Panc1 (cell line): ENCODE measurements at regions not wholly inside any gene's neighbourhood (a gene's known extent, or its start where the extent isn't known, plus 50 kb on each side); places are given as distances from the start of the nearest gene placed in this dataset.

Experiments
- ATAC-seq: fragments of 200-7000 bp; cut with Tn5 transposase; 2 replicates; pipeline ENCODE4 v1.9.1; 2020; ENCODE audit warnings: mild to moderate bottlenecking, moderate library complexity
- BruUV-seq: library from RNA; stranded (reverse); fragments of 400-500 nt; replicated peaks from 2 replicates; lab custom pipeline; 2021; lab: Mats Ljungman, UMichigan
- CTCF ChIA-PET: fragments of 300-600 bp; sonication (Branson Sonifier 250); formaldehyde crosslinking; loops from one replicate; lab custom pipeline; 2022; ENCODE audit warnings: antibody characterized with exemption; lab: Charles Lee
- POLR2A ChIA-PET: fragments of 300-600 bp; sonication (Branson Sonifier 250); formaldehyde crosslinking; loops from one replicate; lab custom pipeline; 2022; ENCODE audit warnings: antibody characterized with exemption; lab: Charles Lee
- DNase-seq: peaks from one replicate; pipeline ENCODE4 v3.0.0-alpha.2; 2010; ENCODE audit warnings: low read depth, low spot score
- H3K27ac ChIP-seq: 2 replicates; pipeline ENCODE4 v1.5.1; 2011; ENCODE audit warnings: mild to moderate bottlenecking, low read length, inconsistent platforms
- H3K27me3 ChIP-seq: fragments of 200-500 bp; sonication (Bioruptor generic); 2 replicates; pipeline ENCODE4 v1.6.0; 2014; ENCODE audit warnings: low read length, inconsistent platforms; ENCODE audit not compliant: control insufficient read depth, insufficient read depth
- H3K36me3 ChIP-seq: fragments of 200-500 bp; sonication (Bioruptor generic); 2 replicates; pipeline ENCODE4 v1.5.1; 2014; ENCODE audit warnings: inconsistent platforms, mild to moderate bottlenecking, low read length, moderate library complexity; ENCODE audit not compliant: control insufficient read depth, insufficient read depth
- H3K4me1 ChIP-seq: 2 replicates; pipeline ENCODE4 v1.5.1; 2011; ENCODE audit warnings: inconsistent platforms, mild to moderate bottlenecking, low read length, moderate library complexity; ENCODE audit not compliant: control insufficient read depth, insufficient read depth
- H3K4me3 ChIP-seq, 2 experiments: 2 replicates each; pipeline ENCODE4 v1.5.1; 2011 to 2012; ENCODE audit warnings: low read depth in 2 of 2, low read length in 2 of 2, mild to moderate bottlenecking in 2 of 2, inconsistent platforms in 1 of 2, moderate library complexity in 1 of 2
- H3K9me3 ChIP-seq: fragments of 200-500 bp; sonication (Bioruptor generic); 2 replicates; pipeline ENCODE4 v1.5.1; 2014; ENCODE audit warnings: low read depth, mild to moderate bottlenecking, inconsistent platforms, low read length, moderate library complexity; ENCODE audit not compliant: control insufficient read depth, insufficient read depth
- POLR2AphosphoS5 ChIP-seq: IDR thresholded peaks from 2 replicates; pipeline ENCODE4 v1.6.1; 2012; ENCODE audit warnings: mild to moderate bottlenecking, low read depth, low read length, moderate library complexity
- SIN3A ChIP-seq: IDR thresholded peaks from 2 replicates; pipeline ENCODE4 v1.6.1; 2012; ENCODE audit warnings: low read depth, mild to moderate bottlenecking, low read length, moderate library complexity, borderline replicate concordance; ENCODE audit not compliant: insufficient read depth
- TCF7L2 ChIP-seq: IDR thresholded peaks from 2 replicates; pipeline ENCODE4 v1.6.1; 2011; ENCODE audit warnings: mild to moderate bottlenecking, low read depth, low read length, inconsistent platforms
- in situ Hi-C: cut with HindIII; loops from 2 replicates; pipeline ENCODE4 v1.10.0; 2016; ENCODE audit warnings: low sequenced_read_pairs, low pct_unique_long_range_greater_than_20kb
- intact Hi-C: fragments of 100-400 bp; cut with micrococcal nuclease; formaldehyde crosslinking; loops from one replicate; pipeline ENCODE4 v1.10.0; 2022; ENCODE audit not compliant: unreplicated experiment
- TF ChIP-seq, protein P1 (sequence below), 2 experiments: IDR thresholded peaks; 2 replicates each; pipeline ENCODE4 v1.6.1; 2011 to 2012; ENCODE audit warnings: low read depth in 2 of 2, control low read depth in 1 of 2, low read length in 1 of 2, mild to moderate bottlenecking in 1 of 2, moderate library complexity in 1 of 2; ENCODE audit not compliant: insufficient read depth in 1 of 2
- TF ChIP-seq, protein P2 (sequence below): fragments of 450-650 bp; IDR thresholded peaks from 2 replicates; pipeline ENCODE4 v1.5.1; 2017; ENCODE audit warnings: mild to moderate bottlenecking

DNA sequence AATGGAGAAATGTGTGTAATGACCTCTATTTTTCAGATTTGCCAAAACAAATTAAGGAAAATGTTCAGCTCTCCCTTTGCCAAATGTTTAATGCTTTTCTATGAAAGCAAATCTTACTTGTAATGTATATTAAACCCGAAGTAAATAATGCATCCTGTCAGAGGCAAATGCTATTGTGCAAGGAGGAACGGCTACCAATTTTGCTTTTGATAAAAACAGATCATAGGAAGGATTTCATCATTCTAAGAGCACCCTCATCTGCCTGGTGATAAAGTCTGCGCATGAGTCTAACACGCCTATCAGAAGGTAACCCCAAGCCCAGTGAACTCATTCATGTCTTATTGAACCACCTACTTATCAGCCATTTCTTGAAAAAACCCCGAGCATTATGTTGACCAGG, 412.4 kb upstream of the MKI67 start:
- Histone ChIP-seq H3K36me3 (no peaks in the 10 kb centered on the region; the same call in 1 of the 2 replicates), H3K9me3 (no peaks in the 10 kb centered on the region), H3K4me1 (no peaks in the 10 kb centered on the region; the same call in 1 of the 2 replicates), H3K27me3 (peaks cover 45% of the 10 kb centered on the region), H3K27ac (no peak overlapping the region), H3K4me3 (no peak overlapping the region)
- DNase-seq, result no peak
- no TSS peak for BruUV-seq
- no peak for TF ChIP-seq TCF7L2
- TF ChIP-seq POLR2AphosphoS5, result no peak
- TF ChIP-seq SIN3A, result no peak
- TF ChIP-seq, protein P1, sequence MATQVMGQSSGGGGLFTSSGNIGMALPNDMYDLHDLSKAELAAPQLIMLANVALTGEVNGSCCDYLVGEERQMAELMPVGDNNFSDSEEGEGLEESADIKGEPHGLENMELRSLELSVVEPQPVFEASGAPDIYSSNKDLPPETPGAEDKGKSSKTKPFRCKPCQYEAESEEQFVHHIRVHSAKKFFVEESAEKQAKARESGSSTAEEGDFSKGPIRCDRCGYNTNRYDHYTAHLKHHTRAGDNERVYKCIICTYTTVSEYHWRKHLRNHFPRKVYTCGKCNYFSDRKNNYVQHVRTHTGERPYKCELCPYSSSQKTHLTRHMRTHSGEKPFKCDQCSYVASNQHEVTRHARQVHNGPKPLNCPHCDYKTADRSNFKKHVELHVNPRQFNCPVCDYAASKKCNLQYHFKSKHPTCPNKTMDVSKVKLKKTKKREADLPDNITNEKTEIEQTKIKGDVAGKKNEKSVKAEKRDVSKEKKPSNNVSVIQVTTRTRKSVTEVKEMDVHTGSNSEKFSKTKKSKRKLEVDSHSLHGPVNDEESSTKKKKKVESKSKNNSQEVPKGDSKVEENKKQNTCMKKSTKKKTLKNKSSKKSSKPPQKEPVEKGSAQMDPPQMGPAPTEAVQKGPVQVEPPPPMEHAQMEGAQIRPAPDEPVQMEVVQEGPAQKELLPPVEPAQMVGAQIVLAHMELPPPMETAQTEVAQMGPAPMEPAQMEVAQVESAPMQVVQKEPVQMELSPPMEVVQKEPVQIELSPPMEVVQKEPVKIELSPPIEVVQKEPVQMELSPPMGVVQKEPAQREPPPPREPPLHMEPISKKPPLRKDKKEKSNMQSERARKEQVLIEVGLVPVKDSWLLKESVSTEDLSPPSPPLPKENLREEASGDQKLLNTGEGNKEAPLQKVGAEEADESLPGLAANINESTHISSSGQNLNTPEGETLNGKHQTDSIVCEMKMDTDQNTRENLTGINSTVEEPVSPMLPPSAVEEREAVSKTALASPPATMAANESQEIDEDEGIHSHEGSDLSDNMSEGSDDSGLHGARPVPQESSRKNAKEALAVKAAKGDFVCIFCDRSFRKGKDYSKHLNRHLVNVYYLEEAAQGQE (IDR thresholded peaks at IDR 0.05; ENCODE audit: insufficient read depth in 1 of 2, low read depth in 2 of 2, low read length in 1 of 2), result no peak
- TF ChIP-seq, protein P2, sequence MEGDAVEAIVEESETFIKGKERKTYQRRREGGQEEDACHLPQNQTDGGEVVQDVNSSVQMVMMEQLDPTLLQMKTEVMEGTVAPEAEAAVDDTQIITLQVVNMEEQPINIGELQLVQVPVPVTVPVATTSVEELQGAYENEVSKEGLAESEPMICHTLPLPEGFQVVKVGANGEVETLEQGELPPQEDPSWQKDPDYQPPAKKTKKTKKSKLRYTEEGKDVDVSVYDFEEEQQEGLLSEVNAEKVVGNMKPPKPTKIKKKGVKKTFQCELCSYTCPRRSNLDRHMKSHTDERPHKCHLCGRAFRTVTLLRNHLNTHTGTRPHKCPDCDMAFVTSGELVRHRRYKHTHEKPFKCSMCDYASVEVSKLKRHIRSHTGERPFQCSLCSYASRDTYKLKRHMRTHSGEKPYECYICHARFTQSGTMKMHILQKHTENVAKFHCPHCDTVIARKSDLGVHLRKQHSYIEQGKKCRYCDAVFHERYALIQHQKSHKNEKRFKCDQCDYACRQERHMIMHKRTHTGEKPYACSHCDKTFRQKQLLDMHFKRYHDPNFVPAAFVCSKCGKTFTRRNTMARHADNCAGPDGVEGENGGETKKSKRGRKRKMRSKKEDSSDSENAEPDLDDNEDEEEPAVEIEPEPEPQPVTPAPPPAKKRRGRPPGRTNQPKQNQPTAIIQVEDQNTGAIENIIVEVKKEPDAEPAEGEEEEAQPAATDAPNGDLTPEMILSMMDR, result no peak
- intact Hi-C loops (no loop called here), in situ Hi-C loops (no loop called here)
- no peak for ATAC-seq
- POLR2A ChIA-PET, result no interaction called here
- CTCF ChIA-PET, result no interaction called here

DNA sequence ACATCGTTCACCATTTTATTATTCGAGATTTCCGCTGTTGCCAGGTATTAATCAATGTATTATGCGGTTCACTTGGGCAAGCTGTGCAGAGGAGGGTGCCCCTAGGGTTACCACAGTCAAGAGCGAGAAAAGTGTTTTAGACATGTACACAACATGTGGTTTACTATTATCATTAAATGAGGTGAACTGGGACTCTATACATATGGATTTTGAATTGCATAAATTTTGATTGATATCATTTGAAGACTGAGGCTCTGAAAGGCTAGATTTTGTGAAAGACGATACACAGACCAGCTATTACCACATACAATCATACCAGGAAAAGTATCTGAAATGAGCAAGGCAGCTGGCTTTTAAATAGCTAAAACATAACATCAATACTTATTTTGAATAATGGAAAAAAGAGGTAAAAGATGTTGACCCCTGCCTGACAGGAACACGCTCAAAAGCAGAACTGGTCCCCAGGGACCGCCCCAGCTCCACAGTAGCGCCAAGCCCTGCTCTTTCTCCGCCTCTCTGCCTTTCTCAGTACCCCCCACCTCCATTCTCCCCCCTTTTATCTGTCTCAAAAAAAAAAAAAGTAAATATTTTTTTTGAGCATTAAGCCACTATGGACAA, 413.4 kb upstream of the MKI67 start:
- BruUV-seq, result no TSS peak
- intact Hi-C loops, result no loop called here
- ChIA-PET POLR2A (no interaction called here), CTCF (no interaction called here)
- Histone ChIP-seq H3K27ac (no peak overlapping the region), H3K36me3 (no peaks in the 10 kb centered on the region), H3K27me3 (peaks cover 48% of the 10 kb centered on the region), H3K4me1 (no peaks in the 10 kb centered on the region; the same call in 1 of the 2 replicates), H3K9me3 (no peaks in the 10 kb centered on the region), H3K4me3 (no peak overlapping the region)
- in situ Hi-C loops, result no loop called here
- no peak for TF ChIP-seq SIN3A
- no peak for TF ChIP-seq POLR2AphosphoS5
- DNase-seq, result no peak
- no peak for ATAC-seq

DNA sequence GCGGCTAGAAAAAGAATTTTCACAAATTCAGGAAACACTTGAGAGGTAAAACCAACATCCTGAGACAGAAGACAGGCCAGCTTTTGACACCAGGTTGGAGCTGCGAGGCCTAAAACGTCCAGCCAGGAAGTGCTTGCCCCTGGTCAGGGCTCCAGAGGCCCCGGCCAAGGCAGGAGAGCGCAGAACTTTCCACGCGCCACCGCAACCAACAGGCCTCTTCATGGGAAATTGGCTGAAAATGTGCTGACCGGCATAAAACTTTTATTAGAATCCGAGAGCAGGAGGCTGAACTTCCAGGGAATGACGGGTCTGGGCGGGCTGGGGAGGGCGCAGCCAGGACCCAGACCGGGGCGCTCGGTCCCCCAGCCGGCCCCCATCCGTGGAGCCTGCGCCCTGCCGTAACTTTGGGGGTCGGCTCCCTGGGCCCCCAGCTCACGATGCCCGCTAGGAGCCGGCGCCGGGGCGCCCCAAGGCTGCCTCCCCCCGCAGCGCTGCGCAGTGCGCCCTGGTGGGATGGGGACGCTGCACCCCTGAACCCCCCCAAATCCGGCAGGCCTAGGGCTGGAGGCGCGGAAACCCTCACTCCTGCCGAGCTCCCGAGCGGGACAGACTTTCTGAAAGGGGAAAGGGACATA, 414.0 kb upstream of the MKI67 start:
- TF ChIP-seq TCF7L2, result no peak
- TF ChIP-seq, protein P1 (IDR thresholded peaks at IDR 0.05; ENCODE audit: insufficient read depth in 1 of 2, low read depth in 2 of 2, low read length in 1 of 2), result no peak
- TF ChIP-seq SIN3A, result no peak
- TF ChIP-seq POLR2AphosphoS5, result no peak
- TF ChIP-seq, protein P2, result no peak
- intact Hi-C loops, result no loop called here
- H3K27me3 ChIP-seq, result peaks cover 51% of the 10 kb centered on the region
- no peak overlapping the region for H3K4me3 ChIP-seq
- H3K27ac ChIP-seq, result no peak overlapping the region
- ChIA-PET CTCF (no interaction called here), POLR2A (no interaction called here)
- no TSS peak for BruUV-seq
- ATAC-seq, result no peak
- no peaks in the 10 kb centered on the region; the same call in 1 of the 2 replicates for H3K4me1 ChIP-seq
- H3K36me3 ChIP-seq, result no peaks in the 10 kb centered on the region
- no peaks in the 10 kb centered on the region for H3K9me3 ChIP-seq
- no peak for DNase-seq
- in situ Hi-C loops, result no loop called here
